H1 (cell line): ENCODE measurements at regions not wholly inside any gene's neighbourhood (a gene's known extent, or its start where the extent isn't known, plus 50 kb on each side); places are given as distances from the start of the nearest gene placed in this dataset.
"Not testable (repeated sequence)": the region's sequence is repeated elsewhere in the genome, so short reads cannot be mapped to it uniquely, and the experiment has no call there.

Experiments used
- CTCF ChIA-PET: fragments of 300-600 bp; sonication (Branson Sonifier 250); formaldehyde crosslinking; loops from one replicate; lab custom pipeline; 2021; ENCODE audit not compliant: partially characterized antibody; lab: Charles Lee
- POLR2A ChIA-PET: fragments of 300-600 bp; sonication (Branson Sonifier 250); formaldehyde crosslinking; loops from one replicate; lab custom pipeline; 2021; ENCODE audit warnings: inconsistent platforms; ENCODE audit not compliant: partially characterized antibody; lab: Charles Lee
- DNase-seq, 2 experiments: peaks; one replicate each; pipeline versions ENCODE4 v3.0.0 to v3.0.0-alpha.2; 2010 to 2022; ENCODE audit warnings: low spot score in 2 of 2, low read depth in 1 of 2, mixed read lengths in 1 of 2
- FAIRE-seq: peaks from 2 replicates; lab custom pipeline; 2011; peaks lifted over from hg19 to GRCh38; lab: Jason Lieb, UNC
- H2AFZ ChIP-seq: 2 replicates; pipeline ENCODE4 v1.8.1; 2012; ENCODE audit warnings: low read length, inconsistent platforms
- H2AK5ac ChIP-seq: 2 replicates; pipeline ENCODE4 v1.6.1; 2013; ENCODE audit warnings: low read depth, low read length
- H2BK120ac ChIP-seq: replicated peaks from 2 replicates; pipeline ENCODE3; 2013; ENCODE audit warnings: low read depth, low read length, inconsistent platforms
- H2BK12ac ChIP-seq: 2 replicates; pipeline ENCODE4 v1.6.1; 2013; ENCODE audit warnings: low read depth, low read length
- H2BK15ac ChIP-seq: 2 replicates; pipeline ENCODE4 v1.6.1; 2013; ENCODE audit warnings: low read length
- H2BK20ac ChIP-seq: 2 replicates; pipeline ENCODE4 v1.6.1; 2013; ENCODE audit warnings: low read length
- H2BK5ac ChIP-seq: 2 replicates; pipeline ENCODE4 v1.6.1; 2013; ENCODE audit warnings: low read depth, low read length
- H3K14ac ChIP-seq: 2 replicates; pipeline ENCODE4 v1.6.1; 2013; ENCODE audit warnings: inconsistent platforms; ENCODE audit not compliant: insufficient read length
- H3K18ac ChIP-seq: 2 replicates; pipeline ENCODE4 v1.6.1; 2013; ENCODE audit warnings: low read length; ENCODE audit errors: extremely low read depth
- H3K23ac ChIP-seq: 2 replicates; pipeline ENCODE4 v1.6.1; 2013; ENCODE audit warnings: inconsistent platforms; ENCODE audit not compliant: insufficient read length
- H3K23me2 ChIP-seq: 2 replicates; pipeline ENCODE4 v1.6.1; 2013; ENCODE audit warnings: low read depth, low read length
- H3K27ac ChIP-seq: 2 replicates; pipeline ENCODE4 v1.6.1; 2011; ENCODE audit warnings: low read depth, low read length, inconsistent platforms
- H3K27me3 ChIP-seq, 4 experiments: replicated peaks in 1 of 4; 1 replicate in 1 of 4; 2 replicates in 3 of 4; pipeline versions ENCODE4 v1.6.1 to v1.8.1; 2011 to 2013; ENCODE audit warnings: low read length in 3 of 4, mild to moderate bottlenecking in 3 of 4, inconsistent platforms in 2 of 4, mixed read lengths in 2 of 4, moderate library complexity in 1 of 4; ENCODE audit not compliant: control insufficient read depth in 3 of 4, insufficient read depth in 3 of 4; ENCODE audit errors: extremely low read depth in 1 of 4
- H3K36me3 ChIP-seq, 4 experiments: 2 replicates each; pipeline versions ENCODE4 v1.6.1 to v1.8.1; 2011 to 2013; ENCODE audit warnings: mild to moderate bottlenecking in 4 of 4, low read length in 3 of 4, moderate library complexity in 2 of 4, control low read depth in 1 of 4, inconsistent platforms in 1 of 4; ENCODE audit not compliant: insufficient read depth in 4 of 4, control insufficient read depth in 2 of 4
- H3K4ac ChIP-seq: replicated peaks from 2 replicates; pipeline ENCODE3; 2013; ENCODE audit warnings: low read length, low read depth, mixed read lengths, inconsistent platforms; ENCODE audit not compliant: insufficient read length
- H3K4me1 ChIP-seq, 4 experiments: replicated peaks in 1 of 4; 1 replicate in 1 of 4; 2 replicates in 3 of 4; pipeline versions ENCODE4 v1.6.1 to v1.8.1; 2011 to 2013; ENCODE audit warnings: low read length in 3 of 4, inconsistent platforms in 2 of 4, mixed read lengths in 1 of 4; ENCODE audit not compliant: insufficient read depth in 4 of 4, control insufficient read depth in 3 of 4
- H3K4me2 ChIP-seq, 2 experiments: 2 replicates each; pipeline versions ENCODE4 v1.6.1 to v1.8.1; 2011 to 2013; ENCODE audit warnings: low read depth in 2 of 2, low read length in 2 of 2, control low read depth in 1 of 2, inconsistent platforms in 1 of 2, mild to moderate bottlenecking in 1 of 2; ENCODE audit not compliant: insufficient read depth in 1 of 2
- H3K4me3 ChIP-seq, 4 experiments: fragments of 200-600, 300-600 bp in 1 of 4; sonication (generic), shearing (Covaris generic), sonication (Bioruptor Twin) in 1 of 4; 2 replicates each; pipeline versions ENCODE4 v1.5.1 to v1.8.1; 2011 to 2016; ENCODE audit warnings: low read length in 4 of 4, low read depth in 3 of 4, control low read depth in 2 of 4, inconsistent platforms in 2 of 4, mild to moderate bottlenecking in 2 of 4, mixed read lengths in 1 of 4, moderate library complexity in 1 of 4; ENCODE audit not compliant: insufficient read depth in 2 of 4; ENCODE audit errors: extremely low read depth in 1 of 4
- H3K56ac ChIP-seq: replicated peaks from 2 replicates; pipeline ENCODE3; 2013; ENCODE audit warnings: low read depth, mild to moderate bottlenecking, mixed read lengths, low read length, inconsistent platforms; ENCODE audit not compliant: insufficient read length
- H3K79me1 ChIP-seq: 2 replicates; pipeline ENCODE4 v1.6.1; 2013; ENCODE audit warnings: low read depth, low read length, control low read depth
- H3K79me2 ChIP-seq, 2 experiments: 2 replicates each; pipeline versions ENCODE4 v1.6.1 to v1.8.1; 2012 to 2013; ENCODE audit warnings: low read length in 2 of 2, mild to moderate bottlenecking in 2 of 2, inconsistent platforms in 1 of 2; ENCODE audit not compliant: insufficient read depth in 2 of 2, control insufficient read depth in 1 of 2
- H3K9ac ChIP-seq, 4 experiments: replicated peaks in 1 of 4; 1 replicate in 1 of 4; 2 replicates in 3 of 4; pipeline versions ENCODE4 v1.6.1 to v1.8.1; 2011 to 2013; ENCODE audit warnings: low read depth in 3 of 4, low read length in 3 of 4, control low read depth in 2 of 4, mild to moderate bottlenecking in 2 of 4, moderate library complexity in 2 of 4, inconsistent platforms in 1 of 4; ENCODE audit errors: extremely low read depth in 1 of 4
- H3K9me3 ChIP-seq, 2 experiments: 2 replicates each; pipeline versions ENCODE4 v1.6.1 to v1.8.1; 2012 to 2013; ENCODE audit warnings: mild to moderate bottlenecking in 2 of 2, moderate library complexity in 2 of 2, control low read depth in 1 of 2, inconsistent platforms in 1 of 2, low read depth in 1 of 2, low read length in 1 of 2, mixed read lengths in 1 of 2; ENCODE audit not compliant: insufficient read depth in 2 of 2
- H4K20me1 ChIP-seq, 2 experiments: replicated peaks in 1 of 2; 2 replicates each; pipeline versions ENCODE3 to v1.8.1; 2011 to 2013; ENCODE audit warnings: inconsistent platforms in 2 of 2, low read length in 2 of 2, mild to moderate bottlenecking in 1 of 2; ENCODE audit not compliant: insufficient read depth in 2 of 2, control insufficient read depth in 1 of 2
- H4K5ac ChIP-seq: 2 replicates; pipeline ENCODE4 v1.6.1; 2013; ENCODE audit warnings: low read length, low read depth, mixed read lengths, inconsistent platforms; ENCODE audit not compliant: insufficient read length
- H4K8ac ChIP-seq: 2 replicates; pipeline ENCODE4 v1.8.0; 2013; ENCODE audit warnings: mild to moderate bottlenecking, moderate library complexity, low read length, inconsistent platforms; ENCODE audit not compliant: insufficient read depth; ENCODE audit errors: extremely low read depth
- H4K91ac ChIP-seq: replicated peaks from 2 replicates; pipeline ENCODE3; 2013; ENCODE audit warnings: low read length, mixed read lengths, inconsistent platforms; ENCODE audit not compliant: insufficient read length
- BRCA1 ChIP-seq: IDR thresholded peaks from 2 replicates; pipeline ENCODE4 v1.6.1; 2012; ENCODE audit warnings: low read depth, low read length, improper control_type of control experiment
- EGR1 ChIP-seq: IDR thresholded peaks from 2 replicates; pipeline ENCODE4 v1.6.1; 2011; ENCODE audit warnings: low read depth, low read length, borderline replicate concordance
- JUN ChIP-seq: IDR thresholded peaks from 2 replicates; pipeline ENCODE4 v1.6.1; 2011; ENCODE audit warnings: low read depth, mild to moderate bottlenecking, improper control_type of control experiment, low read length
- SP4 ChIP-seq: IDR thresholded peaks from 2 replicates; pipeline ENCODE4 v1.6.1; 2012; ENCODE audit warnings: low read length, inconsistent platforms
- WGBS, 2 experiments: shearing (Covaris generic) in 1 of 2; methylation state at CpG; one replicate each; pipeline versions ENCODE4 v1.1.6 to v1.1.7; 2013 to 2015; ENCODE audit warnings: low lambda C conversion rate in 2 of 2, mixed read lengths in 2 of 2, inconsistent platforms in 1 of 2, low coverage in 1 of 2, missing lambda C conversion rate in 1 of 2; ENCODE audit not compliant: insufficient replicate concordance in 2 of 2, insufficient coverage in 1 of 2, insufficient read length in 1 of 2; ENCODE audit errors: extremely low coverage in 1 of 2, missing lambda C conversion rate in 1 of 2; 5-methylcytosine and 5-hydroxymethylcytosine counted together

DNA sequence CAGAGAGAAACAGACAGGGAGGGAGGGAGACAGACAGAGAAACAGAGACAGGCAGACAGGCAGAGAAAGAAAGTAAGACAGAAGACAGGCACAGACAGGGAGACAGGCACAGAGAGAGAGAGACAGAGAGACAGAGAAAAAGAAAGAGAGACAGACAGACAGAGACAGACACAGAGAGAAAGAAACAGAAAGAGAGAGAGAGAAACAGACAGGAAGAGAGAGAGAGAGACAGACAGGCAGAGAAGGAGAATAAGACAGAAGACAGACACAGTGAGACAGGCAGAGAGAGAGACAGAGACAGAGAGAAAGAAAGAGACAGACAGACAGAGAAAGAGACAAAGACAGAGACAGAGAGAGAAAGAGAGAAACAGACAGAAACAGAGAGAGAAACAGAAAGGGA, 754.8 kb upstream of the DEFB115 start:
- TF ChIP-seq SP4, result no peak
- no peak for TF ChIP-seq BRCA1
- no peak for TF ChIP-seq EGR1
- no peak for TF ChIP-seq JUN

DNA sequence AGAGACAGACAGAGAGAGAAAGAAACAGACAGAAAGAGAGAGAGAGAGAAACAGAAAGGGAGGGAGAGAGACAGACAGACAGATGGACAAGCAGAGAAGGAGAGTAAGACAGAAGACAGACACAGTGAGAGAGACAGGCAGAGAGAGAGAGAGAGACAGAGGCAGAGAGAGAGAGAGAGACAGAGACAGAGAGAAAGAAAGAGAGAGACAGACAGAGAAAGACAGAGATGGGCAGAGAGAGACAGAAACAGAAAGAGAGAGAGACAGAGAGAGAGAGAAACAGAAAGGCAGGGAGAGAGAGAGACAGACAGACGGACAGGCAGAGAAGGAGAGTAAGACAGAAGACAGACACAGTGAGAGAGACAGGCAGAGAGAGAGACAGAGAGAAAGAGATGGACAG, 754.3 kb upstream of the DEFB115 start:
- H4K8ac ChIP-seq, H3K18ac ChIP-seq, H2BK15ac ChIP-seq, H3K4me3 ChIP-seq, H2AFZ ChIP-seq, H2BK20ac ChIP-seq, H3K14ac ChIP-seq, H2BK120ac ChIP-seq, H3K23ac ChIP-seq, H2BK12ac ChIP-seq, H3K9ac ChIP-seq, H4K91ac ChIP-seq, CTCF ChIA-PET, H3K79me2 ChIP-seq, DNase-seq, FAIRE-seq, H3K27me3 ChIP-seq, H4K20me1 ChIP-seq, H2AK5ac ChIP-seq, POLR2A ChIA-PET, H3K23me2 ChIP-seq, H3K36me3 ChIP-seq, H3K4me1 ChIP-seq, H3K27ac ChIP-seq, H3K56ac ChIP-seq, H3K4me2 ChIP-seq, H4K5ac ChIP-seq, H3K79me1 ChIP-seq, H2BK5ac ChIP-seq, H3K4ac ChIP-seq: not testable (repeated sequence)
- peaks cover 29 to 62% of the 10 kb centered on the region in 2 experiments for H3K9me3 ChIP-seq
- 47% methylated on average over 1 of the region's 1 CpG; no CpG with 5 or more reads in 1 of the 2 experiments for WGBS, 2 experiments

More for the DNA sequence above, 754.8 kb upstream of the DEFB115 start:
- Histone ChIP-seq H3K4me2 (no peak overlapping the region), H2BK12ac (no peak overlapping the region), H3K27ac (no peak overlapping the region), H2BK15ac (no peak overlapping the region), H4K91ac (no peak overlapping the region), H3K4ac (no peak overlapping the region), H3K36me3 (no peaks in the 10 kb centered on the region), H3K56ac (no peak overlapping the region), H3K79me2 (no peaks in the 10 kb centered on the region), H3K79me1 (no peaks in the 10 kb centered on the region), H3K27me3 (no peaks in the 10 kb centered on the region), H3K4me1 (no peaks in the 10 kb centered on the region), H2BK120ac (no peak overlapping the region), H3K18ac (no peak overlapping the region), H4K5ac (no peak overlapping the region), H3K23me2 (peaks cover 2% of the 10 kb centered on the region; the same call in 1 of the 2 replicates), H3K9ac (no peak overlapping the region), H4K20me1 (no peaks in the 10 kb centered on the region), H3K23ac (no peak overlapping the region), H4K8ac (no peak overlapping the region), H2BK20ac (no peak overlapping the region), H3K4me3 (no peak overlapping the region), H2AFZ (no peak overlapping the region), H2BK5ac (no peak overlapping the region), H2AK5ac (no peak overlapping the region), H3K14ac (no peak overlapping the region), H3K9me3 (peaks cover 29 to 62% of the 10 kb centered on the region in 2 experiments)
- POLR2A ChIA-PET, result no interaction called here
- no peak for FAIRE-seq
- CTCF ChIA-PET, result no interaction called here
- DNase-seq, result no peak
